IPS DF 6.9 (cell line): ENCODE measurements at regions not wholly inside any gene's neighbourhood (a gene's known extent, or its start where the extent isn't known, plus 50 kb on each side); places are given as distances from the start of the nearest gene placed in this dataset.

Source experiments
- DNase-seq: peaks from one replicate; pipeline ENCODE4 v3.0.0-alpha.2; 2013; ENCODE audit warnings: low read depth, low spot score
- H3K27ac ChIP-seq: one replicate; pipeline ENCODE4 v1.5.1; 2013; ENCODE audit warnings: low read length, control low read depth
- H3K27me3 ChIP-seq: 2 replicates; pipeline ENCODE4 v1.6.1; 2013; ENCODE audit warnings: mild to moderate bottlenecking, low read length; ENCODE audit not compliant: control insufficient read depth, insufficient read depth
- H3K36me3 ChIP-seq: 2 replicates; pipeline ENCODE4 v1.6.1; 2013; ENCODE audit warnings: low read length; ENCODE audit not compliant: control insufficient read depth, insufficient read depth
- H3K4me1 ChIP-seq: 2 replicates; pipeline ENCODE4 v1.6.1; 2013; ENCODE audit warnings: low read length; ENCODE audit not compliant: control insufficient read depth, insufficient read depth
- H3K4me3 ChIP-seq: 2 replicates; pipeline ENCODE4 v1.5.1; 2013; ENCODE audit warnings: mild to moderate bottlenecking, low read length
- H3K9me3 ChIP-seq: 2 replicates; pipeline ENCODE4 v1.6.1; 2013; ENCODE audit warnings: low read length, inconsistent platforms; ENCODE audit not compliant: control insufficient read depth, insufficient read depth
- WGBS: extraction: QIAGEN DNeasy Blood & Tissue Kit; methylation state at CpG from one replicate; pipeline ENCODE4 v1.1.7; 2013; ENCODE audit warnings: mixed read lengths, missing lambda C conversion rate; ENCODE audit not compliant: insufficient read length, insufficient coverage; 5-methylcytosine and 5-hydroxymethylcytosine counted together

GRCh38 chr7:21077602-21078001 is 290.9 kb upstream of the SP8 start:
- Histone ChIP-seq H3K27ac (no peak overlapping the region), H3K4me1 (no peaks in the 10 kb centered on the region), H3K4me3 (no peak overlapping the region), H3K36me3 (no peaks in the 10 kb centered on the region), H3K9me3 (no peaks in the 10 kb centered on the region), H3K27me3 (no peaks in the 10 kb centered on the region)
- no peak for DNase-seq
- no CpG with 5 or more reads among the region's 5 CpGs for WGBS

DNA sequence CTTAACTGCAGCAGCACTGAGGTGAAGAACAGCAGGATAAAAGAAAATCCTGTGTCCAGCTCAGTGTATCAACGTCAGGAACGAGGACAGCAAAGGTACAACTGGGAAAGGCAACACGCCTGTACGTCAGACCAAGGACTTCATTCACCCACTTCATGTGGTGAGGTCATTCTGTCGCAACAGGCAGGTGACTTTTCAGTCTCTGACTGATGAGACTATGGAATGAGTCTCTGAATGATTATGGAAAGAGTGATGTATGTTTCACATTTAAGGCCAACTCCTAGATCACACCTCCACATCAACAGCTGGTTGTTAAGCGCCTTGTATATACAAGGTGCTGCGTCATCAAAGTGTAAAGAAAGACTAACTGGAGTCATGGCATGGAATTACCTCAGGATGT is 297.6 kb upstream of the SP8 start:
- Histone ChIP-seq H3K27ac (no peak overlapping the region), H3K27me3 (no peaks in the 10 kb centered on the region), H3K36me3 (no peaks in the 10 kb centered on the region), H3K4me3 (no peak overlapping the region), H3K4me1 (no peaks in the 10 kb centered on the region), H3K9me3 (no peaks in the 10 kb centered on the region)
- no peak for DNase-seq
- WGBS, result no CpG with 5 or more reads among the region's 7 CpGs

DNA sequence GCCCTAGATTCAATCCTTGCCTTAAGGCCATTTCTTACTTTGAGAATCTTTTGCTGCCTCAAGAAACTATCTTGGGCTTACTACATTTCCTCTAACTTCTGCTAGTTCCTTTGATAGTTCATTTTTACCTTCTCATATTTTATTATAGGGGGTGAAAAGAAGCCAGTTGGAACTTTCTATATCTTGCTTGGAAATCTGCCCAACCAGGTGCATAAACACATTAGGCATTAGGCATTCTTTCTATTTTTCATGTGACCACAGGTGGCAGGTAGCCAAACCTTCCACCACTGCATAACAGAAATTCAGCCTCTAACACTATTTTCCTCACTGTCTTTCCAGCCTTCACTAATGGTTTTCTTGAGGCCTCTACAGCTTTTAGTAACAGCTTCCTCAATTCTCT is 300.0 kb upstream of the SP8 start:
- Histone ChIP-seq H3K36me3 (no peaks in the 10 kb centered on the region), H3K27me3 (no peaks in the 10 kb centered on the region), H3K4me1 (no peaks in the 10 kb centered on the region), H3K27ac (no peak overlapping the region), H3K4me3 (no peak overlapping the region), H3K9me3 (no peaks in the 10 kb centered on the region)
- DNase-seq, result no peak

DNA sequence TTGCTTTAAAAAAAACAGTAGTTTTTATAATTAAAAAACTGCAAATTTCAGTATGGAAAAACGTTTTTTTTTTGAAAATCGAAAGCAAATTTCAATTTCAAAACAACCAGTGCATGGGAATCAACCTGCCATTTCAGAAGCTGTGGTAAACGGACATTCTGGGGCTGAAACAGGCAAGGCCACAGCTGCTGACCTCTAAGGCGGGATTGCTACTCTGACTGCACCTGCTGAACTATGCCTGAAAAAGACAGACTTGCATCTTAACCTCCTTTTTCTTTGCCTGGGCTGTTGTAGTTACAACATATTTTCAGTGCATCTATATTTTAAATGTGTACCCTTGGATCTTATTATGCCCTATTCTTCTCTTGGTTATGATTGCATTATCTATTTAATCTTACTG is 303.0 kb upstream of the SP8 start:
- Histone ChIP-seq H3K4me3 (no peak overlapping the region), H3K36me3 (no peaks in the 10 kb centered on the region), H3K9me3 (no peaks in the 10 kb centered on the region), H3K27ac (no peak overlapping the region), H3K27me3 (no peaks in the 10 kb centered on the region), H3K4me1 (no peaks in the 10 kb centered on the region; the same call in 1 of the 2 replicates)
- DNase-seq, result no peak
- no CpG with 5 or more reads among the region's 4 CpGs for WGBS

DNA sequence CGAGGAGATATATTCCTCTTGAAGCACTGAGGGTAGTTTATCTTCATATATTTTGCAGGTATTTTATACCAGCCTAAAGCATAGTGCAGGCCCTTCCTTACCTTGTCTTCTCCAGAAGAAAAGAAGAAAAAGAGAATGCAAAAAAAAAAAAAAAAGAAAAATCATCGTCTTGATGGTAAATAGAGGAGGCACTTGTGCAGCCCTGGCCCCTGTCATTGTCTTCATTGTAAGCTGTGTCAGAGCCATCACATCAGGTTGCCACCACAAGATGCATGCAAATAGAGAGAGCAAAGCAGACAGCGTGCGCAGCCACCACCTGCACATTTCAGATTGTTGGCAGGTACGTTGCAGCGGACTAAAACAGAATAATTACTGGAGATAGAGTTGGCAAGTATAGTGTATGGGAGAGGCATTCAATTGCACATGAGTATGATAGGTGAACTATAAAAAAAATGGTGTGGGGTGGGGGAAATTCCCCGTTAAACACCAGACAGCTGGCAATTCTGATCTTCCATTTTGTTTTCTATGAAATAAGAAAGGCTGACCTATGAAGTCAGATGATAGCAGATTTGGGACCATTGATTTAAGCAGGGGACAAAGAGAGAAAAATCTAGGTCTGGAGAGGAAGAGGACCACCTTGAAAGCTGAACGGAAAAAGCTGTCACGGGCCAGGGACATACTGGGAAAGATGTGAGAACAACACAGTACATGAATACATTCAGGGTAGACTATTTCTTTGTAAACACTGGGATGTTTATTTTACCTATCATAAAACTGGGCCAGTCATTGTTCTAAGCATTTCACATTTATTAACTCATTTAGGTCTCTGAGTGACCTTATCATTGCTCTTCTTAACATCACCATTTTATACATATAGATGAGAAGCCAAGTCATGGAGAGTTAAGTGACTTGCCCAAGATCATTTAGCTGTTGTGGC is 306.3 kb upstream of the SP8 start:
- Histone ChIP-seq H3K36me3 (no peaks in the 10 kb centered on the region), H3K4me1 (no peaks in the 10 kb centered on the region; the same call in 1 of the 2 replicates), H3K4me3 (no peak overlapping the region), H3K9me3 (no peaks in the 10 kb centered on the region), H3K27me3 (no peaks in the 10 kb centered on the region), H3K27ac (no peak overlapping the region)
- no peak for DNase-seq
- no CpG with 5 or more reads among the region's 9 CpGs for WGBS

- Histone ChIP-seq H3K4me3 (no peak overlapping the region), H3K27me3 (no peaks in the 10 kb centered on the region), H3K9me3 (no peaks in the 10 kb centered on the region), H3K27ac (no peak overlapping the region), H3K36me3 (no peaks in the 10 kb centered on the region), H3K4me1 (no peaks in the 10 kb centered on the region; the same call in 1 of the 2 replicates)
- DNase-seq, result no peak
Observed at GRCh38 chr7:21094589-21094988, 307.9 kb upstream of the SP8 start.

DNA sequence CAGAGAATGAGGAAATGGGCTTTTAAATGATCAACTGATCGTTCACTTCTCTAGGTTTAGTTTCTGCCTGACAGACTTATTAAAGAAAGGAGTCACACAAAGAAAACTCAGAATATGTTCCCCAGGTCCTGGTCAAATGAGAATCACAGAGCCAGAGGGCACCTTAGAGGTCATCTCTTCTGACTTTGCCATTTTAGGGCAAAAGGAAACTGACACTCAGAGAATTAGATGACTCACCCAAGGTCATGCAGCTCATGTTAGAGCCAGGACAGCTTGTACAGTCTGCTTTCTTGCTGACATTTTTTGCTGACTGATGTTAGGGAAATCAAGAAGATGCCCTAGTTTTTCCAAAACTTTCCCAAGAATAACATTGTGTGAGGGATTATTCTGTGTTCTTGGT is 312.7 kb upstream of the SP8 start:
- Histone ChIP-seq H3K36me3 (no peaks in the 10 kb centered on the region), H3K4me1 (no peaks in the 10 kb centered on the region; the same call in 1 of the 2 replicates), H3K9me3 (no peaks in the 10 kb centered on the region), H3K4me3 (no peak overlapping the region), H3K27ac (no peak overlapping the region), H3K27me3 (no peaks in the 10 kb centered on the region)
- WGBS, result no CpG with 5 or more reads among the region's 1 CpG
- no peak for DNase-seq

GRCh38 chr7:21099955-21100354 is 313.3 kb upstream of the SP8 start:
- DNase-seq, result no peak
- no peaks in the 10 kb centered on the region for H3K36me3 ChIP-seq
- H3K4me3 ChIP-seq, result no peak overlapping the region
- no peaks in the 10 kb centered on the region for H3K27me3 ChIP-seq
- no peaks in the 10 kb centered on the region for H3K4me1 ChIP-seq
- H3K27ac ChIP-seq, result no peak overlapping the region
- no peaks in the 10 kb centered on the region for H3K9me3 ChIP-seq

GRCh38 chr7:21101541-21101940 is 314.9 kb upstream of the SP8 start:
- H3K27ac ChIP-seq, result no peak overlapping the region
- no peak for DNase-seq
- H3K9me3 ChIP-seq, result no peaks in the 10 kb centered on the region
- H3K4me1 ChIP-seq, result no peaks in the 10 kb centered on the region
- no CpG with 5 or more reads among the region's 2 CpGs for WGBS
- H3K36me3 ChIP-seq, result no peaks in the 10 kb centered on the region
- H3K4me3 ChIP-seq, result no peak overlapping the region
- no peaks in the 10 kb centered on the region for H3K27me3 ChIP-seq

- DNase-seq, result no peak
- H3K9me3 ChIP-seq, result no peaks in the 10 kb centered on the region
- H3K27ac ChIP-seq, result no peak overlapping the region
- H3K4me3 ChIP-seq, result no peak overlapping the region
- no peaks in the 10 kb centered on the region for H3K4me1 ChIP-seq
- H3K27me3 ChIP-seq, result no peaks in the 10 kb centered on the region
- WGBS, result no CpG with 5 or more reads among the region's 4 CpGs
- H3K36me3 ChIP-seq, result no peaks in the 10 kb centered on the region
Observed at GRCh38 chr7:21103426-21104123, 316.9 kb upstream of the SP8 start.

GRCh38 chr7:21104124-21104500 is 317.4 kb upstream of the SP8 start:
- Histone ChIP-seq H3K9me3 (no peaks in the 10 kb centered on the region), H3K4me1 (no peaks in the 10 kb centered on the region), H3K36me3 (no peaks in the 10 kb centered on the region), H3K4me3 (no peak overlapping the region), H3K27ac (no peak overlapping the region), H3K27me3 (no peaks in the 10 kb centered on the region)
- no peak for DNase-seq
- WGBS, result no CpG with 5 or more reads among the region's 4 CpGs
